Keratinocyte (primary cell): ENCODE measurements at regions not wholly inside any gene's neighbourhood (a gene's known extent, or its start where the extent isn't known, plus 50 kb on each side); places are given as distances from the start of the nearest gene placed in this dataset.

Experiments
- DNase-seq: peaks from one replicate; pipeline ENCODE4 v3.0.0-alpha.2; 2011; ENCODE audit warnings: low read depth, missing footprints, low spot score
- FAIRE-seq: peaks from 2 replicates; lab custom pipeline; 2011; peaks lifted over from hg19 to GRCh38; lab: Jason Lieb, UNC
- H2AFZ ChIP-seq: 2 replicates; pipeline ENCODE4 v1.6.0; 2012; ENCODE audit warnings: low read length, control low read depth, inconsistent platforms; ENCODE audit not compliant: control insufficient read depth
- H3K27ac ChIP-seq: 2 replicates; pipeline ENCODE4 v1.5.1; 2011; ENCODE audit warnings: low read length; ENCODE audit not compliant: control insufficient read depth, insufficient read depth
- H3K27me3 ChIP-seq: 3 replicates; pipeline ENCODE4 v1.6.0; 2011; ENCODE audit warnings: low read length; ENCODE audit not compliant: control insufficient read depth, insufficient read depth; ENCODE audit errors: extremely low read depth
- H3K36me3 ChIP-seq, 2 experiments: 2 replicates in 1 of 2; 3 replicates in 1 of 2; pipeline ENCODE4 v1.5.1; 2011; ENCODE audit warnings: low read length in 2 of 2, mild to moderate bottlenecking in 1 of 2; ENCODE audit not compliant: control insufficient read depth in 2 of 2, insufficient read depth in 2 of 2; ENCODE audit errors: extremely low read depth in 1 of 2
- H3K4me1 ChIP-seq: 3 replicates; pipeline ENCODE4 v1.5.1; 2011; ENCODE audit warnings: low read length; ENCODE audit not compliant: control insufficient read depth, insufficient read depth; ENCODE audit errors: extremely low read depth
- H3K4me2 ChIP-seq: 3 replicates; pipeline ENCODE4 v1.6.0; 2011; ENCODE audit warnings: low read depth, low read length; ENCODE audit not compliant: control insufficient read depth, insufficient read depth; ENCODE audit errors: extremely low read depth
- H3K4me3 ChIP-seq, 3 experiments: fragments of 200-600 bp in 1 of 3; sonication (generic) in 1 of 3; 2 replicates in 2 of 3; 3 replicates in 1 of 3; pipeline ENCODE4 v1.5.1; 2011 to 2016; ENCODE audit warnings: low read length in 3 of 3, mild to moderate bottlenecking in 3 of 3, control low read depth in 2 of 3, inconsistent platforms in 1 of 3, low read depth in 1 of 3, mixed read lengths in 1 of 3, mixed run types in 1 of 3, moderate library complexity in 1 of 3; ENCODE audit not compliant: control insufficient read depth in 2 of 3, insufficient read depth in 2 of 3; ENCODE audit errors: extremely low read depth in 1 of 3
- H3K79me2 ChIP-seq: 2 replicates; pipeline ENCODE4 v1.6.0; 2012; ENCODE audit warnings: low read length; ENCODE audit not compliant: control insufficient read depth, insufficient read depth
- H3K9ac ChIP-seq: 3 replicates; pipeline ENCODE4 v1.6.0; 2011; ENCODE audit warnings: low read length; ENCODE audit not compliant: control insufficient read depth, insufficient read depth; ENCODE audit errors: extremely low read depth
- H3K9me1 ChIP-seq: 3 replicates; pipeline ENCODE4 v1.6.0; 2011; ENCODE audit warnings: low read length; ENCODE audit not compliant: control insufficient read depth, insufficient read depth; ENCODE audit errors: extremely low read depth
- H3K9me3 ChIP-seq: 2 replicates; pipeline ENCODE4 v1.5.1; 2012; ENCODE audit warnings: low read depth, low read length; ENCODE audit not compliant: control insufficient read depth
- H4K20me1 ChIP-seq: 3 replicates; pipeline ENCODE4 v1.6.0; 2011; ENCODE audit warnings: low read length; ENCODE audit not compliant: control insufficient read depth, insufficient read depth; ENCODE audit errors: extremely low read depth
- EZH2 ChIP-seq: IDR thresholded peaks from one replicate; pipeline ENCODE4 v1.6.1; 2012; ENCODE audit warnings: inconsistent platforms, mild to moderate bottlenecking, low read length, moderate library complexity
- dilution Hi-C: fragments of 300-500 bp; cut with MboI; formaldehyde crosslinking; loops from one replicate; pipeline ENCODE4 v1.7.0; 2020; ENCODE audit warnings: low sequenced_read_pairs; ENCODE audit not compliant: extremely low pct_ligation_motif_present
- TF ChIP-seq, protein P1 (sequence below), 3 experiments: IDR thresholded peaks in 1 of 3; conservative IDR thresholded peaks in 1 of 3; optimal IDR thresholded peaks in 1 of 3; 2 replicates in 2 of 3; 3 replicates in 1 of 3; pipeline versions ENCODE3 to v1.5.1; 2011; ENCODE audit warnings: low read length in 3 of 3, mild to moderate bottlenecking in 3 of 3, moderate library complexity in 2 of 3, control low read depth in 1 of 3, inconsistent platforms in 1 of 3; ENCODE audit not compliant: insufficient read depth in 2 of 3; ENCODE audit errors: extremely low read depth in 1 of 3

GRCh38 chr3:117349566-117349965 is 640.0 kb downstream of the TUSC7 start:
- H3K27me3 ChIP-seq, result no peaks in the 10 kb centered on the region
- DNase-seq, result no peak
- no peak overlapping the region for H3K9ac ChIP-seq
- no peaks in the 10 kb centered on the region for H3K36me3 ChIP-seq
- dilution Hi-C loops, result no loop called here
- no peaks in the 10 kb centered on the region for H3K9me3 ChIP-seq
- no peaks in the 10 kb centered on the region for H3K9me1 ChIP-seq
- no peak overlapping the region for H2AFZ ChIP-seq
- H3K79me2 ChIP-seq, result no peaks in the 10 kb centered on the region
- no peak overlapping the region for H3K4me3 ChIP-seq
- H3K4me1 ChIP-seq, result no peaks in the 10 kb centered on the region
- no peaks in the 10 kb centered on the region for H4K20me1 ChIP-seq
- TF ChIP-seq, protein P1, sequence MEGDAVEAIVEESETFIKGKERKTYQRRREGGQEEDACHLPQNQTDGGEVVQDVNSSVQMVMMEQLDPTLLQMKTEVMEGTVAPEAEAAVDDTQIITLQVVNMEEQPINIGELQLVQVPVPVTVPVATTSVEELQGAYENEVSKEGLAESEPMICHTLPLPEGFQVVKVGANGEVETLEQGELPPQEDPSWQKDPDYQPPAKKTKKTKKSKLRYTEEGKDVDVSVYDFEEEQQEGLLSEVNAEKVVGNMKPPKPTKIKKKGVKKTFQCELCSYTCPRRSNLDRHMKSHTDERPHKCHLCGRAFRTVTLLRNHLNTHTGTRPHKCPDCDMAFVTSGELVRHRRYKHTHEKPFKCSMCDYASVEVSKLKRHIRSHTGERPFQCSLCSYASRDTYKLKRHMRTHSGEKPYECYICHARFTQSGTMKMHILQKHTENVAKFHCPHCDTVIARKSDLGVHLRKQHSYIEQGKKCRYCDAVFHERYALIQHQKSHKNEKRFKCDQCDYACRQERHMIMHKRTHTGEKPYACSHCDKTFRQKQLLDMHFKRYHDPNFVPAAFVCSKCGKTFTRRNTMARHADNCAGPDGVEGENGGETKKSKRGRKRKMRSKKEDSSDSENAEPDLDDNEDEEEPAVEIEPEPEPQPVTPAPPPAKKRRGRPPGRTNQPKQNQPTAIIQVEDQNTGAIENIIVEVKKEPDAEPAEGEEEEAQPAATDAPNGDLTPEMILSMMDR (optimal IDR thresholded peaks at IDR 0.05 in 1 of 3, IDR thresholded peaks at IDR 0.05 in 1 of 3, conservative IDR thresholded peaks at IDR 0.05 in 1 of 3; ENCODE audit: extremely low read depth in 1 of 3, insufficient read depth in 2 of 3, low read length in 3 of 3), result no peak
- no peak for TF ChIP-seq EZH2
- no peak overlapping the region for H3K4me2 ChIP-seq
- no peak overlapping the region for H3K27ac ChIP-seq
- FAIRE-seq, result no peak

DNA sequence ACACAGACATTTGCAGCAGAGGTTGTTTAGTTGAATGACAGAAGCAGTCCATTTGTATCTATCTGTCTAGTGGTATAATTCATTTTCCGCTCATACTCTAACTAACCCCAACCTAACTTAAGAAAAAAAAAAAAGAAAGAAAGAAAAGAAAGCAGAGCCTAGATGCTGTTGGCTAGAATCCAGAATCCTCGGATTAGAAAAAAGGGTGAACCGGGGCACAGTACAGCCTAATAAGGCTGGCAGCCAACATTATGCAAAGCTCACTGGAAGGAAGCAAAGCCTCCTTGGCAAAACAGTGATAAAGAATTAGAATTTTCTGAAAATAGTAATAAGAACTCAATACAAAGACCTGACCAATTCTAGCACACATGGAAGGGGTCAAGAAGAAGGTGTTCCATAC is 640.8 kb downstream of the TUSC7 start:
- Histone ChIP-seq H3K4me2 (no peak overlapping the region), H2AFZ (no peak overlapping the region), H3K4me1 (no peaks in the 10 kb centered on the region), H3K9ac (no peak overlapping the region), H3K79me2 (no peaks in the 10 kb centered on the region), H3K4me3 (no peak overlapping the region), H4K20me1 (no peaks in the 10 kb centered on the region), H3K9me1 (no peaks in the 10 kb centered on the region), H3K27ac (no peak overlapping the region), H3K36me3 (no peaks in the 10 kb centered on the region), H3K27me3 (no peaks in the 10 kb centered on the region), H3K9me3 (no peaks in the 10 kb centered on the region)
- dilution Hi-C loops, result no loop called here
- no peak for TF ChIP-seq EZH2
- TF ChIP-seq, protein P1 (optimal IDR thresholded peaks at IDR 0.05 in 1 of 3, IDR thresholded peaks at IDR 0.05 in 1 of 3, conservative IDR thresholded peaks at IDR 0.05 in 1 of 3; ENCODE audit: extremely low read depth in 1 of 3, insufficient read depth in 2 of 3, low read length in 3 of 3), result no peak
- FAIRE-seq (no peak), DNase-seq (no peak)
